ENCODE measurements at regions not wholly inside any gene's neighbourhood (a gene's known extent, or its start where the extent isn't known, plus 50 kb on each side); places are given as distances from the start of the nearest gene placed in this dataset.

GRCh38 chr10:28935061-28935460, 257.7 kb downstream of the BAMBI start:
- no peak for TF ChIP-seq YBX1 (IDR thresholded peaks at IDR 0.05)
- TF ChIP-seq, protein P1, sequence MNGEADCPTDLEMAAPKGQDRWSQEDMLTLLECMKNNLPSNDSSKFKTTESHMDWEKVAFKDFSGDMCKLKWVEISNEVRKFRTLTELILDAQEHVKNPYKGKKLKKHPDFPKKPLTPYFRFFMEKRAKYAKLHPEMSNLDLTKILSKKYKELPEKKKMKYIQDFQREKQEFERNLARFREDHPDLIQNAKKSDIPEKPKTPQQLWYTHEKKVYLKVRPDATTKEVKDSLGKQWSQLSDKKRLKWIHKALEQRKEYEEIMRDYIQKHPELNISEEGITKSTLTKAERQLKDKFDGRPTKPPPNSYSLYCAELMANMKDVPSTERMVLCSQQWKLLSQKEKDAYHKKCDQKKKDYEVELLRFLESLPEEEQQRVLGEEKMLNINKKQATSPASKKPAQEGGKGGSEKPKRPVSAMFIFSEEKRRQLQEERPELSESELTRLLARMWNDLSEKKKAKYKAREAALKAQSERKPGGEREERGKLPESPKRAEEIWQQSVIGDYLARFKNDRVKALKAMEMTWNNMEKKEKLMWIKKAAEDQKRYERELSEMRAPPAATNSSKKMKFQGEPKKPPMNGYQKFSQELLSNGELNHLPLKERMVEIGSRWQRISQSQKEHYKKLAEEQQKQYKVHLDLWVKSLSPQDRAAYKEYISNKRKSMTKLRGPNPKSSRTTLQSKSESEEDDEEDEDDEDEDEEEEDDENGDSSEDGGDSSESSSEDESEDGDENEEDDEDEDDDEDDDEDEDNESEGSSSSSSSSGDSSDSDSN (IDR thresholded peaks at IDR 0.05; ENCODE audit: borderline replicate concordance in 1 of 2, low read depth in 2 of 2, low read length in 2 of 2) = no peak
- no peak for TF ChIP-seq NR2F6 (CRISPR knock-in tag; IDR thresholded peaks at IDR 0.05)
- TF ChIP-seq, protein P2, sequence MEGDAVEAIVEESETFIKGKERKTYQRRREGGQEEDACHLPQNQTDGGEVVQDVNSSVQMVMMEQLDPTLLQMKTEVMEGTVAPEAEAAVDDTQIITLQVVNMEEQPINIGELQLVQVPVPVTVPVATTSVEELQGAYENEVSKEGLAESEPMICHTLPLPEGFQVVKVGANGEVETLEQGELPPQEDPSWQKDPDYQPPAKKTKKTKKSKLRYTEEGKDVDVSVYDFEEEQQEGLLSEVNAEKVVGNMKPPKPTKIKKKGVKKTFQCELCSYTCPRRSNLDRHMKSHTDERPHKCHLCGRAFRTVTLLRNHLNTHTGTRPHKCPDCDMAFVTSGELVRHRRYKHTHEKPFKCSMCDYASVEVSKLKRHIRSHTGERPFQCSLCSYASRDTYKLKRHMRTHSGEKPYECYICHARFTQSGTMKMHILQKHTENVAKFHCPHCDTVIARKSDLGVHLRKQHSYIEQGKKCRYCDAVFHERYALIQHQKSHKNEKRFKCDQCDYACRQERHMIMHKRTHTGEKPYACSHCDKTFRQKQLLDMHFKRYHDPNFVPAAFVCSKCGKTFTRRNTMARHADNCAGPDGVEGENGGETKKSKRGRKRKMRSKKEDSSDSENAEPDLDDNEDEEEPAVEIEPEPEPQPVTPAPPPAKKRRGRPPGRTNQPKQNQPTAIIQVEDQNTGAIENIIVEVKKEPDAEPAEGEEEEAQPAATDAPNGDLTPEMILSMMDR (IDR thresholded peaks at IDR 0.05 in 2 of 3, conservative IDR thresholded peaks at IDR 0.05 in 1 of 3; ENCODE audit: insufficient read depth in 2 of 3, low read depth in 1 of 3, low read length in 3 of 3) = no peak
- TF ChIP-seq TAF1 (IDR thresholded peaks at IDR 0.05; ENCODE audit: control insufficient read depth, extremely low read depth, insufficient read depth, low read length, severe bottlenecking) = no peak
- no peak for TF ChIP-seq ZNF232 (CRISPR knock-in tag; IDR thresholded peaks at IDR 0.05)
